ENCODE measurements at regions not wholly inside any gene's neighbourhood (a gene's known extent, or its start where the extent isn't known, plus 50 kb on each side); places are given as distances from the start of the nearest gene placed in this dataset.
"Not testable (repeated sequence)": the region's sequence is repeated elsewhere in the genome, so short reads cannot be mapped to it uniquely, and the experiment has no call there.

- no peak for DNase-seq
- H3K4me1 Mint-ChIP-seq (ENCODE audit: low read depth, unreplicated experiment), result no peaks in the 10 kb centered on the region
- H3K9me3 Mint-ChIP-seq (ENCODE audit: unreplicated experiment), result peaks cover 1% of the 10 kb centered on the region
- TF ChIP-seq CTCF (IDR thresholded peaks at IDR 0.05; ENCODE audit: partially characterized antibody, unreplicated experiment), result no peak
- H3K36me3 Mint-ChIP-seq (ENCODE audit: unreplicated experiment), result no peaks in the 10 kb centered on the region
- no peaks in the 10 kb centered on the region for H3K27me3 Mint-ChIP-seq (ENCODE audit: unreplicated experiment)
- no peak overlapping the region for H3K4me3 Mint-ChIP-seq (ENCODE audit: unreplicated experiment)
- no peak overlapping the region for H3K27ac Mint-ChIP-seq (ENCODE audit: unreplicated experiment)
These were observed 79.9 kb upstream of the LMCD1 start for GRCh38 chr3:8421711-8422110.

GRCh38 chr3:8423307-8423706 is 78.3 kb upstream of the LMCD1 start:
- H3K9me3 Mint-ChIP-seq (ENCODE audit: unreplicated experiment), result peaks cover 1% of the 10 kb centered on the region
- no peaks in the 10 kb centered on the region for H3K27me3 Mint-ChIP-seq (ENCODE audit: unreplicated experiment)
- no peaks in the 10 kb centered on the region for H3K4me1 Mint-ChIP-seq (ENCODE audit: low read depth, unreplicated experiment)
- no peak for TF ChIP-seq CTCF (IDR thresholded peaks at IDR 0.05; ENCODE audit: partially characterized antibody, unreplicated experiment)
- DNase-seq, result no peak
- H3K4me3 Mint-ChIP-seq (ENCODE audit: unreplicated experiment), result no peak overlapping the region
- no peak overlapping the region for H3K27ac Mint-ChIP-seq (ENCODE audit: unreplicated experiment)
- no peaks in the 10 kb centered on the region for H3K36me3 Mint-ChIP-seq (ENCODE audit: unreplicated experiment)

- Mint-ChIP-seq H3K9me3 (ENCODE audit: unreplicated experiment) (peaks cover 1% of the 10 kb centered on the region), H3K4me1 (ENCODE audit: low read depth, unreplicated experiment) (no peaks in the 10 kb centered on the region), H3K4me3 (ENCODE audit: unreplicated experiment) (no peak overlapping the region), H3K27me3 (ENCODE audit: unreplicated experiment) (no peaks in the 10 kb centered on the region), H3K27ac (ENCODE audit: unreplicated experiment) (no peak overlapping the region), H3K36me3 (ENCODE audit: unreplicated experiment) (no peaks in the 10 kb centered on the region)
- no peak for DNase-seq
- no peak for TF ChIP-seq CTCF (IDR thresholded peaks at IDR 0.05; ENCODE audit: partially characterized antibody, unreplicated experiment)
These were observed 77.3 kb upstream of the LMCD1 start for GRCh38 chr3:8424281-8424680.

- H3K4me3 Mint-ChIP-seq (ENCODE audit: unreplicated experiment), result peak overlapping the region; percentile 55
- no peak for TF ChIP-seq CTCF (IDR thresholded peaks at IDR 0.05; ENCODE audit: partially characterized antibody, unreplicated experiment)
- peaks cover 6% of the 10 kb centered on the region for H3K27me3 Mint-ChIP-seq (ENCODE audit: unreplicated experiment)
- H3K36me3 Mint-ChIP-seq (ENCODE audit: unreplicated experiment), result peaks cover 11% of the 10 kb centered on the region
- peak overlapping the region; percentile 31 for H3K27ac Mint-ChIP-seq (ENCODE audit: unreplicated experiment)
- no peak for DNase-seq
- H3K9me3 Mint-ChIP-seq (ENCODE audit: unreplicated experiment), result peaks cover 5% of the 10 kb centered on the region
- peaks cover 9% of the 10 kb centered on the region for H3K4me1 Mint-ChIP-seq (ENCODE audit: low read depth, unreplicated experiment)
These were observed 64.8 kb upstream of the LMCD1 start for GRCh38 chr3:8436661-8437287.

GRCh38 chr3:8438507-8439079 is 63.0 kb upstream of the LMCD1 start:
- Mint-ChIP-seq H3K4me3 (ENCODE audit: unreplicated experiment) (no peak overlapping the region), H3K9me3 (ENCODE audit: unreplicated experiment) (peaks cover 5% of the 10 kb centered on the region), H3K27ac (ENCODE audit: unreplicated experiment) (no peak overlapping the region), H3K4me1 (ENCODE audit: low read depth, unreplicated experiment) (peaks cover 9% of the 10 kb centered on the region), H3K36me3 (ENCODE audit: unreplicated experiment) (peaks cover 11% of the 10 kb centered on the region), H3K27me3 (ENCODE audit: unreplicated experiment) (peaks cover 6% of the 10 kb centered on the region)
- TF ChIP-seq CTCF (IDR thresholded peaks at IDR 0.05; ENCODE audit: partially characterized antibody, unreplicated experiment), result no peak
- DNase-seq, result no peak

- peak; percentile 41 for DNase-seq
- H3K27ac Mint-ChIP-seq (ENCODE audit: unreplicated experiment); H3K4me3 Mint-ChIP-seq (ENCODE audit: unreplicated experiment); H3K9me3 Mint-ChIP-seq (ENCODE audit: unreplicated experiment); H3K4me1 Mint-ChIP-seq (ENCODE audit: low read depth, unreplicated experiment); H3K27me3 Mint-ChIP-seq (ENCODE audit: unreplicated experiment): not testable (repeated sequence)
- peaks cover 11% of the 10 kb centered on the region for H3K36me3 Mint-ChIP-seq (ENCODE audit: unreplicated experiment)
These were observed 61.5 kb upstream of the LMCD1 start for GRCh38 chr3:8440142-8440541.
